ENCODE measurements at regions not wholly inside any gene's neighbourhood (a gene's known extent, or its start where the extent isn't known, plus 50 kb on each side); places are given as distances from the start of the nearest gene placed in this dataset.
"Not testable (repeated sequence)": the region's sequence is repeated elsewhere in the genome, so short reads cannot be mapped to it uniquely, and the experiment has no call there.

- TF ChIP-seq, protein P1, sequence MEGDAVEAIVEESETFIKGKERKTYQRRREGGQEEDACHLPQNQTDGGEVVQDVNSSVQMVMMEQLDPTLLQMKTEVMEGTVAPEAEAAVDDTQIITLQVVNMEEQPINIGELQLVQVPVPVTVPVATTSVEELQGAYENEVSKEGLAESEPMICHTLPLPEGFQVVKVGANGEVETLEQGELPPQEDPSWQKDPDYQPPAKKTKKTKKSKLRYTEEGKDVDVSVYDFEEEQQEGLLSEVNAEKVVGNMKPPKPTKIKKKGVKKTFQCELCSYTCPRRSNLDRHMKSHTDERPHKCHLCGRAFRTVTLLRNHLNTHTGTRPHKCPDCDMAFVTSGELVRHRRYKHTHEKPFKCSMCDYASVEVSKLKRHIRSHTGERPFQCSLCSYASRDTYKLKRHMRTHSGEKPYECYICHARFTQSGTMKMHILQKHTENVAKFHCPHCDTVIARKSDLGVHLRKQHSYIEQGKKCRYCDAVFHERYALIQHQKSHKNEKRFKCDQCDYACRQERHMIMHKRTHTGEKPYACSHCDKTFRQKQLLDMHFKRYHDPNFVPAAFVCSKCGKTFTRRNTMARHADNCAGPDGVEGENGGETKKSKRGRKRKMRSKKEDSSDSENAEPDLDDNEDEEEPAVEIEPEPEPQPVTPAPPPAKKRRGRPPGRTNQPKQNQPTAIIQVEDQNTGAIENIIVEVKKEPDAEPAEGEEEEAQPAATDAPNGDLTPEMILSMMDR (IDR thresholded peaks at IDR 0.05; ENCODE audit: extremely low read depth, missing control alignments): no peak
- DNase-seq (ENCODE audit: low spot score): no peak
These were observed 77.9 kb upstream of the ABLIM1 start for GRCh38 chr10:114735946-114736345.

DNA sequence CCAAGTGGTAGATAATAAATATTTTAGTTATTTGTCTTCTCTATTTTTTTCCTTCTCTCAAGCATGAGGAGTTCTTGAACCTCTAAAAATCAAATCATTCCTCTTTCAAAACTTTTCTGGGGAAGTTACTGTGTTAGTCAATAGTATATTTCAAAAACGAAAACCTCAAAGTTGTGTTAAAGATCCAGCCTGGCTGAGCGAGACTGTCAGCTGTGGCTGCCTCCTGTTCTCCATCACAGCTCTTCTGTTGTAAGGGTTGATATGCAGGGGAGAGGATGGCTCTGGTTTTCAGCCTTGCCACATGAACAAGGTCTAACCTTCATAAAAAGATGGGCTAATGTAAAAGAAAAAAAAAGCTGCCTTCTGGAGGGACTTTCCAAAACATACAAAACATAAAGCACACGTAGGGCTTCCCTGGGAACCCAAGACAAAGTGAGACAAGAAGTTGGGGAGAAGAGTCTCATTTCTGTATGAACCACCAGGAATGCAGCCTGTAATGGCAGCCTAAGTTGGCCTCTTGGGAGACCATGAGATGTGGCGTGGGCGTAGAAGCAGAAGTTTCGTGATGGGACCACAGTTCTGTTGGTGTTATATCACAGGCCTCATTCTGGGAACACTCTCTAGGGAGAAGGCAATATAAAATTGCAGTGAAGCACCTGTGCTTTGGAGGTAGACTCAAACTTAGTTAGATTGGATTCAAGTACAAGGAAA, 77.9 kb upstream of the FHIP2A start:
- no peak for DNase-seq (ENCODE audit: low spot score)
- TF ChIP-seq, protein P1 (IDR thresholded peaks at IDR 0.05; ENCODE audit: extremely low read depth, missing control alignments): no peak

DNA sequence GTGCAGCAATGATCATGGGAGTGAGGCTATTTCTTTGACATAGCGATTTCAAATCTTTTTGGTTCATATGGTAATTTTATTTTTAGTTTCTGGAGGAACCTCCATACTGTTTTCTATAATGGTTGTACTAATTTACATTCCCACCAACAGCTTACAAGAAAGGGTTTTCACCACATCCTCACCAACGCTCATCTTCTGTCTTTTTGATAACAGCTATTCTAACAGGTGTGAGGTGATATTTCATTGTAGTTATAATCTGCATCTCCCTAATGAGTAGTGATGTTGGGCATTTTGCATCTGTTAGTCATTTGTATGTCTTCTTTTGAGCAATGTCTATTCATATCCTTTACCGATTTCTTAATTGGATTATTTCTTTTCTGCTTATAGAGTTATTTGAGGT, 75.0 kb upstream of the FHIP2A start:
- TF ChIP-seq, protein P1 (IDR thresholded peaks at IDR 0.05; ENCODE audit: extremely low read depth, missing control alignments): no peak
- DNase-seq (ENCODE audit: low spot score): no peak

DNA sequence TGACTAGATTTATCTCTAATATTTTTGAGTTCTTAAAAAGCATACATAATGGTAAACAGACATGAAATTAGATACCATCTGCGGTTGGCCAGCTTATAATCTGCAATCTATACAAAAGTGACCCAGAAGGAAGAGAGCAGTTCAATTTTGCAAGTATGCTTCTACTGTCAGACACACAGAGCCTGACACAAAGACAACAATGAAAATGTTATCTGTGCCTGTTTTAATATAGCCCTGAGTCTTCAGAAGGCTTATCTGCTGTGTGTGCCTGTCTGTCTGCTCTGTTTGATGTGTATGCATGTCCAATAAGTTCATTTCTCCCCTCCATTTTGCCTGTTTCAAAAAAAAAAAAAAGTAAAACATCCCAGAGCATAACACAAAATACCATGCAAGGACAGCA, 73.3 kb upstream of the FHIP2A start:
- no peak for DNase-seq (ENCODE audit: low spot score)
- TF ChIP-seq, protein P1 (IDR thresholded peaks at IDR 0.05; ENCODE audit: extremely low read depth, missing control alignments): no peak

DNA sequence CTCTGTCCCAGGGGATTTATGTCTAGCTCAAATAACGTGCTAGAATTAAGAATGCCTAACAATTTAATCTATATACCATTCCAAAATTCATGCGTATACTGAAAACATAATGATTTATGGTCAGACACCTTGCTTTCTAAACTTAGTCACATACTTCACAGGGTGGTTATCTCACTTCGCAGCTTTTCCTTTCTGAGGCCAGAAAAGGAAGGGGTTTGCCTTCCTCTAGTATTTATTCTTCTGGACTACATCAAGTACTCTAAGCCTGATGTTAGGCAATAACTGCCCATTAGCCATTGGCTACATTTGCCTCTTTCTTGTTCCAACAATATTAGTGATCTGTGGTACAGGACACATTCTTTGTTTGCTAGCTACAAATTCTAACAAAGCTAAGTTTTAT, 72.6 kb upstream of the FHIP2A start:
- TF ChIP-seq, protein P1 (IDR thresholded peaks at IDR 0.05; ENCODE audit: extremely low read depth, missing control alignments): no peak
- no peak for DNase-seq (ENCODE audit: low spot score)

- no peak for DNase-seq (ENCODE audit: low spot score)
- TF ChIP-seq, protein P1 (IDR thresholded peaks at IDR 0.05; ENCODE audit: extremely low read depth, missing control alignments): no peak
These were observed 72.1 kb upstream of the FHIP2A start for GRCh38 chr10:114749510-114749909.

DNA sequence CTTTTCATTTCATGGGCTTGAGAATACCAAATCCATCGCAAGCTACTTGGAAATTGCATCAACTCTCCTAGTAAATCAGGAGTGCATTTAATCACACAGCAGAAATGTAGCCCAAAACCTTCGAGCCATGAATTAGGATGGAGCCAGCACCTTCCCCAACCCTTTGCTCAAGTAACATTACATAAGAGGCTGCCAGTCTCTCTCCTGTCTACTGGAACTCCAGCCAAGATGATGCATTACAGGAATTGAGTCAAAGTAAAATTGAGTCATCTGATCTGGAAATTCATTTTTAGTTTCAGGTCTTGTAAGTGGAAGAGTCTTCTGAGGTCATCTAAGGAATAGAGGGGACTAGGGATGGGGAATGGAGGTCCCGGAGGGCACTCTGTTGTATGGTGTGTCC, 69.7 kb upstream of the FHIP2A start:
- no peak for DNase-seq (ENCODE audit: low spot score)

DNA sequence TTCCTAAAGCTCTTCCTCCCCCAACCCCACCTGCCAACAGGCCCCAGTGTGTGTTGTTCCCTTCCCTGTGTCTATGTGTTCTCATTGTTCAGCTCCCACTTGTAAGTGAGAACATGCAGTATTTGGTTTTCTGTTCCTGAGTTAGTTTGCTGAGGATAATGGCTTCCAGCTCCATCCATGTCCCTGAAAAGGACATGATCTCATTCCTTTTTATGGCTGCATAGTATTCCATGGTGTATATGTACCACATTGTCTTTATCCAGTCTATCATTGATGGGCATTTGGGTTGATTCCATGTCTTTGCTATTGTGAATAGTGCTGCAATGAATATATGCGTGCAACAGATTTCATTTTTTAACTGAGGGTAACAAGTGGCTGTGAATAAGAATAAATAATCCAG, 69.0 kb upstream of the FHIP2A start:
- not testable (repeated sequence) for DNase-seq (ENCODE audit: low spot score)

More for the DNA sequence above, 69.7 kb upstream of the FHIP2A start:
- TF ChIP-seq, protein P1 (IDR thresholded peaks at IDR 0.05; ENCODE audit: extremely low read depth, missing control alignments): no peak

All from GM20000 (cell line).